NCI-H2107 (cell line): ENCODE measurements at regions not wholly inside any gene's neighbourhood (a gene's known extent, or its start where the extent isn't known, plus 50 kb on each side); places are given as distances from the start of the nearest gene placed in this dataset.

Experiments used
- DNase-seq: peaks from one replicate; lab custom pipeline; 2025; lab: John Stamatoyannopoulos, UW

GRCh38 chr12:130216031-130216430, 53.8 kb downstream of the FZD10 start:
- no peak for DNase-seq

GRCh38 chr12:130218682-130219081, 56.4 kb downstream of the FZD10 start:
- DNase-seq = no peak

GRCh38 chr12:130219929-130220705, 57.9 kb downstream of the FZD10 start:
- DNase-seq = no peak

GRCh38 chr12:130220706-130221100, 58.4 kb downstream of the FZD10 start:
- no peak for DNase-seq

- DNase-seq = no peak
Measured at GRCh38 chr12:130222519-130223218, 60.4 kb downstream of the FZD10 start.

- DNase-seq = no peak
Measured at GRCh38 chr12:130223767-130224244, 61.5 kb downstream of the FZD10 start.

- DNase-seq = no peak
Measured at GRCh38 chr12:130224613-130225012, 62.3 kb downstream of the FZD10 start.

GRCh38 chr12:130225347-130225746, 63.1 kb downstream of the FZD10 start:
- no peak for DNase-seq

GRCh38 chr12:130226126-130226525, 63.9 kb downstream of the FZD10 start:
- no peak for DNase-seq

- no peak for DNase-seq
Measured at GRCh38 chr12:130226771-130227170, 64.5 kb downstream of the FZD10 start.

- no peak for DNase-seq
Measured at GRCh38 chr12:130227641-130228040, 65.4 kb downstream of the FZD10 start.

GRCh38 chr12:130236446-130236845, 74.2 kb downstream of the FZD10 start:
- DNase-seq = no peak

- DNase-seq = no peak
Measured at GRCh38 chr12:130240831-130241590, 78.7 kb downstream of the FZD10 start.

- DNase-seq = no peak
Measured at GRCh38 chr12:130242506-130242905, 80.2 kb downstream of the FZD10 start.

- no peak for DNase-seq
Measured at GRCh38 chr12:130245251-130245650, 83.0 kb downstream of the FZD10 start.

GRCh38 chr12:130246560-130246959, 84.3 kb downstream of the FZD10 start:
- no peak for DNase-seq

GRCh38 chr12:130247634-130248237, 85.5 kb downstream of the FZD10 start:
- no peak for DNase-seq

GRCh38 chr12:130249376-130249775, 87.1 kb downstream of the FZD10 start:
- no peak for DNase-seq

GRCh38 chr12:130251236-130251780, 86.4 kb upstream of the PIWIL1 start:
- DNase-seq = no peak

GRCh38 chr12:130253866-130254265, 83.8 kb upstream of the PIWIL1 start:
- peak; percentile 2 for DNase-seq

- peak; percentile 46 for DNase-seq
Measured at GRCh38 chr12:130254461-130255276, 83.0 kb upstream of the PIWIL1 start.
